ENCODE measurements at regions not wholly inside any gene's neighbourhood (a gene's known extent, or its start where the extent isn't known, plus 50 kb on each side); places are given as distances from the start of the nearest gene placed in this dataset.
"Not testable (repeated sequence)": the region's sequence is repeated elsewhere in the genome, so short reads cannot be mapped to it uniquely, and the experiment has no call there.

- DNase-seq, result no peak
Observed at GRCh38 chr18:22828171-22828570, 105.0 kb upstream of the RBBP8 start.

- not testable (repeated sequence) for DNase-seq
Observed at GRCh38 chr18:22828583-22828982, 104.5 kb upstream of the RBBP8 start.

- no peak for DNase-seq
Observed at GRCh38 chr18:22829781-22830180, 103.3 kb upstream of the RBBP8 start.

GRCh38 chr18:22830511-22830910 lies 102.6 kb upstream of the RBBP8 start:
- DNase-seq, result no peak

- DNase-seq, result no peak
Observed at GRCh38 chr18:22831441-22831904, 101.7 kb upstream of the RBBP8 start.

- DNase-seq, result no peak
Observed at GRCh38 chr18:22836932-22837331, 96.2 kb upstream of the RBBP8 start.

- no peak for DNase-seq
Observed at GRCh38 chr18:22838221-22838620, 94.9 kb upstream of the RBBP8 start.

GRCh38 chr18:22838639-22839277 lies 94.4 kb upstream of the RBBP8 start:
- DNase-seq, result no peak

GRCh38 chr18:22839340-22839821 lies 93.7 kb upstream of the RBBP8 start:
- DNase-seq, result no peak

GRCh38 chr18:22840606-22841144 lies 92.5 kb upstream of the RBBP8 start:
- DNase-seq, result no peak

- no peak for DNase-seq
Observed at GRCh38 chr18:22841840-22842239, 91.3 kb upstream of the RBBP8 start.

- no peak for DNase-seq
Observed at GRCh38 chr18:22844190-22844589, 88.9 kb upstream of the RBBP8 start.

GRCh38 chr18:22844628-22845027 lies 88.5 kb upstream of the RBBP8 start:
- no peak for DNase-seq

GRCh38 chr18:22846088-22846683 lies 86.9 kb upstream of the RBBP8 start:
- no peak for DNase-seq

- DNase-seq, result no peak
Observed at GRCh38 chr18:22846697-22847096, 86.4 kb upstream of the RBBP8 start.

GRCh38 chr18:22847392-22847791 lies 85.7 kb upstream of the RBBP8 start:
- no peak for DNase-seq

GRCh38 chr18:22847867-22848451 lies 85.2 kb upstream of the RBBP8 start:
- no peak for DNase-seq

GRCh38 chr18:22848615-22849014 lies 84.5 kb upstream of the RBBP8 start:
- DNase-seq, result no peak

- DNase-seq, result no peak
Observed at GRCh38 chr18:22856870-22857269, 76.3 kb upstream of the RBBP8 start.

- DNase-seq, result no peak
Observed at GRCh38 chr18:22858121-22858520, 75.0 kb upstream of the RBBP8 start.

GRCh38 chr18:22860807-22861206 lies 72.3 kb upstream of the RBBP8 start:
- no peak for DNase-seq

GRCh38 chr18:22865354-22866116 lies 67.6 kb upstream of the RBBP8 start:
- no peak for DNase-seq

- DNase-seq, result no peak
Observed at GRCh38 chr18:22868831-22869230, 64.3 kb upstream of the RBBP8 start.
